H9 (cell line): ENCODE measurements at regions not wholly inside any gene's neighbourhood (a gene's known extent, or its start where the extent isn't known, plus 50 kb on each side); places are given as distances from the start of the nearest gene placed in this dataset.

Experiments
- DNase-seq: peaks from one replicate; pipeline ENCODE4 v3.0.0-alpha.2; 2017
- H2AFZ ChIP-seq: one replicate; pipeline ENCODE4 v1.6.1; 2013; ENCODE audit warnings: mild to moderate bottlenecking, low read length, control low read depth, moderate library complexity
- H2AK5ac ChIP-seq: 2 replicates; pipeline ENCODE4 v1.6.1; 2013; ENCODE audit warnings: low read length, control low read depth, mixed read lengths; ENCODE audit not compliant: insufficient read length
- H2BK120ac ChIP-seq: one replicate; pipeline ENCODE4 v1.6.1; 2013; ENCODE audit warnings: low read depth, mild to moderate bottlenecking, low read length, control low read depth, inconsistent platforms; ENCODE audit not compliant: poor library complexity, severe bottlenecking
- H2BK12ac ChIP-seq: 2 replicates; pipeline ENCODE4 v1.6.1; 2013; ENCODE audit warnings: low read length, control low read depth, mixed read lengths, low read depth; ENCODE audit not compliant: insufficient read length
- H2BK15ac ChIP-seq: 2 replicates; pipeline ENCODE4 v1.6.1; 2013; ENCODE audit warnings: low read depth, low read length, control low read depth
- H2BK20ac ChIP-seq: one replicate; pipeline ENCODE4 v1.6.1; 2013; ENCODE audit warnings: low read depth, mild to moderate bottlenecking, low read length, control low read depth, inconsistent platforms; ENCODE audit not compliant: poor library complexity, severe bottlenecking
- H2BK5ac ChIP-seq: 2 replicates; pipeline ENCODE4 v1.6.1; 2013; ENCODE audit warnings: low read length, control low read depth, mixed read lengths; ENCODE audit not compliant: insufficient read length
- H3K14ac ChIP-seq: 2 replicates; pipeline ENCODE4 v1.6.1; 2013; ENCODE audit warnings: low read length, control low read depth; ENCODE audit not compliant: insufficient read depth
- H3K18ac ChIP-seq: 2 replicates; pipeline ENCODE4 v1.6.1; 2013; ENCODE audit warnings: low read depth, mild to moderate bottlenecking, mixed read lengths, low read length, control low read depth; ENCODE audit not compliant: insufficient read length
- H3K23ac ChIP-seq: 2 replicates; pipeline ENCODE4 v1.6.1; 2013; ENCODE audit warnings: low read length, control low read depth, mixed read lengths, low read depth; ENCODE audit not compliant: insufficient read length
- H3K23me2 ChIP-seq: 2 replicates; pipeline ENCODE4 v1.6.1; 2013; ENCODE audit warnings: low read depth, mild to moderate bottlenecking, mixed read lengths, low read length, control low read depth; ENCODE audit not compliant: insufficient read length, poor library complexity, severe bottlenecking
- H3K27ac ChIP-seq: 2 replicates; pipeline ENCODE4 v1.5.1; 2013; ENCODE audit warnings: low read length, control low read depth, mixed read lengths, low read depth; ENCODE audit not compliant: insufficient read length
- H3K27me3 ChIP-seq: 2 replicates; pipeline ENCODE4 v1.6.1; 2013; ENCODE audit warnings: low read length, control low read depth, inconsistent platforms; ENCODE audit not compliant: insufficient read depth
- H3K4ac ChIP-seq: 2 replicates; pipeline ENCODE4 v1.6.1; 2013; ENCODE audit warnings: low read depth, mild to moderate bottlenecking, control low read depth, inconsistent platforms, low read length, moderate library complexity
- H3K4me1 ChIP-seq: 2 replicates; pipeline ENCODE4 v1.6.1; 2013; ENCODE audit warnings: low read length, control low read depth, inconsistent platforms; ENCODE audit not compliant: insufficient read depth
- H3K4me2 ChIP-seq: 2 replicates; pipeline ENCODE4 v1.6.1; 2013; ENCODE audit warnings: low read length, control low read depth, mixed read lengths; ENCODE audit not compliant: insufficient read length, insufficient read depth
- H3K56ac ChIP-seq: 2 replicates; pipeline ENCODE4 v1.6.1; 2013; ENCODE audit warnings: low read depth, mild to moderate bottlenecking, mixed read lengths, low read length, control low read depth; ENCODE audit not compliant: insufficient read length
- H3K79me1 ChIP-seq: 2 replicates; pipeline ENCODE4 v1.6.1; 2013; ENCODE audit warnings: low read depth, mild to moderate bottlenecking, moderate library complexity, low read length, control low read depth, inconsistent platforms; ENCODE audit not compliant: insufficient read depth, poor library complexity, severe bottlenecking
- H3K79me2 ChIP-seq: 2 replicates; pipeline ENCODE4 v1.6.1; 2013; ENCODE audit warnings: low read length, control low read depth, inconsistent platforms; ENCODE audit not compliant: insufficient read depth
- H3K9ac ChIP-seq: 2 replicates; pipeline ENCODE4 v1.6.1; 2013; ENCODE audit warnings: low read length, control low read depth, mixed read lengths; ENCODE audit not compliant: insufficient read length; ENCODE audit errors: extremely low read depth
- H3K9me3 ChIP-seq: one replicate; pipeline ENCODE4 v1.6.1; 2013; ENCODE audit warnings: low read depth, low read length, inconsistent platforms; ENCODE audit not compliant: control insufficient read depth
- H3T11ph ChIP-seq: one replicate; pipeline ENCODE4 v1.6.1; 2013; ENCODE audit warnings: mild to moderate bottlenecking, low read length, control low read depth, inconsistent platforms
- H4K20me1 ChIP-seq: one replicate; pipeline ENCODE4 v1.6.1; 2013; ENCODE audit not compliant: control insufficient read depth, insufficient read length, insufficient read depth
- H4K5ac ChIP-seq: 2 replicates; pipeline ENCODE4 v1.6.1; 2013; ENCODE audit warnings: low read depth, mild to moderate bottlenecking, mixed read lengths, low read length, control low read depth; ENCODE audit not compliant: insufficient read length
- H4K8ac ChIP-seq: replicated peaks from 2 replicates; pipeline ENCODE4 v1.6.1; 2013; ENCODE audit warnings: low read length, control low read depth, mixed read lengths, low read depth; ENCODE audit not compliant: insufficient read length
- H4K91ac ChIP-seq: 2 replicates; pipeline ENCODE4 v1.6.1; 2013; ENCODE audit warnings: low read depth, mild to moderate bottlenecking, moderate library complexity, mixed read lengths, low read length, control low read depth; ENCODE audit not compliant: insufficient read length
- H3K27ac Mint-ChIP-seq, 3 experiments: 2 replicates in 2 of 3; 3 replicates in 1 of 3; pipeline ENCODE4 v1.8.0; 2020 to 2021; ENCODE audit warnings: mixed read lengths in 3 of 3, mild to moderate bottlenecking in 1 of 3, moderate library complexity in 1 of 3
- H3K27me3 Mint-ChIP-seq: 2 replicates; pipeline ENCODE4 v1.8.0; 2021; ENCODE audit warnings: low read depth, mild to moderate bottlenecking, moderate library complexity, mixed read lengths
- H3K36me3 Mint-ChIP-seq, 3 experiments: 2 replicates in 2 of 3; 3 replicates in 1 of 3; pipeline ENCODE4 v1.8.0; 2020 to 2021; ENCODE audit warnings: low read depth in 3 of 3, mixed read lengths in 3 of 3; ENCODE audit not compliant: insufficient read depth in 1 of 3
- H3K4me1 Mint-ChIP-seq, 2 experiments: 2 replicates each; pipeline ENCODE4 v1.8.0; 2020; ENCODE audit warnings: mixed read lengths in 2 of 2
- H3K4me3 Mint-ChIP-seq, 2 experiments: 2 replicates in 1 of 2; 3 replicates in 1 of 2; pipeline ENCODE4 v1.8.0; 2020 to 2021; ENCODE audit warnings: mild to moderate bottlenecking in 2 of 2, mixed read lengths in 2 of 2, moderate library complexity in 1 of 2
- H3K9me3 Mint-ChIP-seq, 2 experiments: 2 replicates in 1 of 2; 3 replicates in 1 of 2; pipeline ENCODE4 v1.8.0; 2020; ENCODE audit warnings: mild to moderate bottlenecking in 2 of 2, mixed read lengths in 2 of 2, moderate library complexity in 1 of 2
- CTCF ChIP-seq: fragments of 200-600 bp; sonication (generic); conservative IDR thresholded peaks from 3 replicates; pipeline ENCODE4 v1.8.0; 2021; ENCODE audit warnings: antibody characterized with exemption, mild to moderate bottlenecking
- WGBS: extraction: QIAGEN DNeasy Blood & Tissue Kit; methylation state at CpG from one replicate; pipeline ENCODE4 v1.1.7; 2013; ENCODE audit warnings: missing lambda C conversion rate, low lambda C conversion rate, mixed read lengths; ENCODE audit not compliant: insufficient read length; ENCODE audit errors: extremely low coverage; 5-methylcytosine and 5-hydroxymethylcytosine counted together

GRCh38 chr3:88930611-88931010 is 176.8 kb upstream of the EPHA3 start:
- H3K27ac Mint-ChIP-seq: no peak overlapping the region
- Histone ChIP-seq H3K9me3 (no peaks in the 10 kb centered on the region), H2BK15ac (no peak overlapping the region), H2BK20ac (no peak overlapping the region), H4K91ac (no peak overlapping the region), H3K23ac (no peak overlapping the region), H2AFZ (no peak overlapping the region), H3K79me2 (no peaks in the 10 kb centered on the region), H2AK5ac (no peak overlapping the region), H2BK5ac (no peak overlapping the region), H4K8ac (no peak overlapping the region), H3K14ac (no peak overlapping the region), H4K20me1 (no peaks in the 10 kb centered on the region), H3K27me3 (no peaks in the 10 kb centered on the region), H3K4me1 (no peaks in the 10 kb centered on the region), H3K9ac (no peak overlapping the region), H3K23me2 (no peaks in the 10 kb centered on the region), H3K4me2 (no peak overlapping the region), H3K56ac (no peak overlapping the region), H2BK120ac (no peak overlapping the region), H3T11ph (no peak overlapping the region), H3K4ac (no peak overlapping the region), H3K27ac (no peak overlapping the region), H4K5ac (no peak overlapping the region), H3K18ac (no peak overlapping the region), H3K79me1 (no peaks in the 10 kb centered on the region), H2BK12ac (no peak overlapping the region)
- no peaks in the 10 kb centered on the region for H3K27me3 Mint-ChIP-seq
- no peaks in the 10 kb centered on the region for H3K36me3 Mint-ChIP-seq
- no peak for DNase-seq
- H3K4me1 Mint-ChIP-seq: 0 out of 4 replicates have a peak, but pooled peaks cover 0 to 3% of the 10 kb centered on the region in 2 experiments
- no peaks in the 10 kb centered on the region for H3K9me3 Mint-ChIP-seq
- WGBS: no CpG with 5 or more reads among the region's 1 CpG
- H3K4me3 Mint-ChIP-seq: no peak overlapping the region
- no peak for TF ChIP-seq CTCF
